H1 (cell line): ENCODE measurements at regions not wholly inside any gene's neighbourhood (a gene's known extent, or its start where the extent isn't known, plus 50 kb on each side); places are given as distances from the start of the nearest gene placed in this dataset.

Experiments used
- NRF1 ChIP-seq: IDR thresholded peaks from 2 replicates; pipeline ENCODE4 v1.6.1; 2011; ENCODE audit warnings: mild to moderate bottlenecking, low read depth, low read length, improper control_type of control experiment
- POLR2A ChIP-seq, 2 experiments: IDR thresholded peaks; 1 replicate in 1 of 2; 2 replicates in 1 of 2; pipeline ENCODE4 v1.6.1; 2011; ENCODE audit warnings: low read depth in 2 of 2, low read length in 2 of 2, mild to moderate bottlenecking in 2 of 2; ENCODE audit errors: control extremely low read depth in 1 of 2
- RFX5 ChIP-seq: IDR thresholded peaks from 2 replicates; pipeline ENCODE4 v1.6.1; 2011; ENCODE audit warnings: low read depth, low read length, improper control_type of control experiment, borderline replicate concordance
- SP4 ChIP-seq: IDR thresholded peaks from 2 replicates; pipeline ENCODE4 v1.6.1; 2012; ENCODE audit warnings: low read length, inconsistent platforms

GRCh38 chr18:45417392-45417791 is 197.9 kb upstream of the SLC14A2 start (continued):
- TF ChIP-seq RFX5 (no peak), POLR2A (IDR thresholded peaks at IDR 0.05; ENCODE audit: control extremely low read depth in 1 of 2, low read depth in 2 of 2, low read length in 2 of 2) (no peak), NRF1 (no peak), SP4 (no peak)
